GM12872 (cell line): ENCODE measurements at regions not wholly inside any gene's neighbourhood (a gene's known extent, or its start where the extent isn't known, plus 50 kb on each side); places are given as distances from the start of the nearest gene placed in this dataset.

Source experiments
- TF ChIP-seq, protein P1 (sequence below): IDR thresholded peaks from 3 replicates; pipeline ENCODE4 v1.5.1; 2011; ENCODE audit warnings: low read depth, mild to moderate bottlenecking, low read length, moderate library complexity; ENCODE audit not compliant: insufficient read depth

DNA sequence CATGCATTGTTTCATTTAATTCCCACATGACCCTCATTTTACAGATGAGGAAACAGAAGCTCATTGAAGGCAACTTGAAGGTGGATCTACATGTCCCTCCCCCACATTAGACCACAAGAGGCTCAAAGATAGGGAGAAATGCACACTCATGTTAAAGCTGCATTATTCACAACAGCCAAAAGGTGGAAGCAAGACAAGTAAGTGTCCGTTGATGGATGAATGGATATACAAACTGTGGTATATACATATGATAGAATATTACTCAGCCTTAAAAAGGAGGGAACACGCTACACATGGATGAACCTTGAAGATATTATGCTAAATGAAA lies 149.7 kb upstream of the JUN start:
- TF ChIP-seq, protein P1, sequence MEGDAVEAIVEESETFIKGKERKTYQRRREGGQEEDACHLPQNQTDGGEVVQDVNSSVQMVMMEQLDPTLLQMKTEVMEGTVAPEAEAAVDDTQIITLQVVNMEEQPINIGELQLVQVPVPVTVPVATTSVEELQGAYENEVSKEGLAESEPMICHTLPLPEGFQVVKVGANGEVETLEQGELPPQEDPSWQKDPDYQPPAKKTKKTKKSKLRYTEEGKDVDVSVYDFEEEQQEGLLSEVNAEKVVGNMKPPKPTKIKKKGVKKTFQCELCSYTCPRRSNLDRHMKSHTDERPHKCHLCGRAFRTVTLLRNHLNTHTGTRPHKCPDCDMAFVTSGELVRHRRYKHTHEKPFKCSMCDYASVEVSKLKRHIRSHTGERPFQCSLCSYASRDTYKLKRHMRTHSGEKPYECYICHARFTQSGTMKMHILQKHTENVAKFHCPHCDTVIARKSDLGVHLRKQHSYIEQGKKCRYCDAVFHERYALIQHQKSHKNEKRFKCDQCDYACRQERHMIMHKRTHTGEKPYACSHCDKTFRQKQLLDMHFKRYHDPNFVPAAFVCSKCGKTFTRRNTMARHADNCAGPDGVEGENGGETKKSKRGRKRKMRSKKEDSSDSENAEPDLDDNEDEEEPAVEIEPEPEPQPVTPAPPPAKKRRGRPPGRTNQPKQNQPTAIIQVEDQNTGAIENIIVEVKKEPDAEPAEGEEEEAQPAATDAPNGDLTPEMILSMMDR = no peak

- TF ChIP-seq, protein P1 = no peak
These were observed 150.9 kb upstream of the JUN start for GRCh38 chr1:58934706-58935105.

DNA sequence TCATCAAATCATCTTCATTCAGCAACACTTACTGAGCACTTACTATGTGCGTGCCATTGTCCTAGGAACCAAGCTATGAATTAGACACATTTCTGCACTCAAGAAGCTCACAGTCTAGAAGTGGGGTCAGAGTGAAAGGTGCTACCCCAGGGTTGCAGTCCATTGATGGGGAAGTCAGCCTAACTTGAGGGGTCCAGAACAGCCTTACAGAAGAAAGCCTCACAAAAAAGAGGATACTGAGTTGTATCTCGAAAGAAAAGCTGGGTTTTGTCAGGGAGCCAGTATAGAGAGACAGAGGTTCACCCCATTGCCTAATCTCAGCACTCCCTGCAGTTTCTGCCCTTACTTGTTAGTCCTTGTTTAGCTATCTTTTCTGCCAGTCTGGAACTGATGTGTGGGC lies 153.1 kb upstream of the JUN start:
- TF ChIP-seq, protein P1 = no peak

- TF ChIP-seq, protein P1 = no peak
These were observed 155.3 kb upstream of the JUN start for GRCh38 chr1:58939146-58939545.

DNA sequence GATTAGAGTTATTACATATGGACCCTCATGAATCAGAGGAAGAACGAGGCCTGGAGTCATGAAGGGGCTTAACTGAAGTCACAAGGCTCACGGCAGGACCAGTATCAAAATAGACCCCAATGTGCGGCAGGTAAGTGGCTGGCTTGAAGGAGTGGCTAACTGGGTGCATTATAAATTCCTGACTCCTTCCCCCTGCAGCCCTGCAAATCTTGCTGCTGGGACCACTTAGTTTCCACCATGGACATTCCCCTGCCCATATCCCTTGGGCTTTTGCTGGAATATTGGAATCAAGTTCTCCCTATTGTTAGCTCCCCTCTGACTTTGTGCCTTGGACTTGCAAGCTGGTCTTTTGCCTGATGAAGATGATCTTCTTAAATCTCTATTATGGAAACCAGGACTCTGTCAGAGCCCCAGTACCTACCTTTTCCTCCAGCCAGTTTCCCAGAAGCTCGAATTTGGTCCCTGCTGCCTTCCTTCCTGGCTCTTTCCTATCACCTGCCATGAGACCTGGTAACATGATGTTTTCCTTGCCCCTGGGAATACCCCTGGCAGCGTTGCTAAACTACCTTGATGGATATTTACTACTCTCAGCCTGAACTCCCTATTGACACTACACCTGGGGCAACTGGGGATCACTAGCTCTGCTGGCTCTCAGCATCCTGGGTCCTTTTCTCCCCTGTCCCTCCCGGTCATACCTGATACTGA lies 156.0 kb upstream of the JUN start:
- TF ChIP-seq, protein P1 = no peak

GRCh38 chr1:58941471-58942289 lies 157.8 kb upstream of the JUN start:
- TF ChIP-seq, protein P1 = no peak

GRCh38 chr1:58942759-58943191 lies 158.9 kb upstream of the JUN start:
- TF ChIP-seq, protein P1 = no peak
